K562 (cell line): ENCODE measurements at regions not wholly inside any gene's neighbourhood (a gene's known extent, or its start where the extent isn't known, plus 50 kb on each side); places are given as distances from the start of the nearest gene placed in this dataset.

Source experiments
- CTCF ChIP-seq, 3 experiments: IDR thresholded peaks in 2 of 3; conservative IDR thresholded peaks in 1 of 3; 2 replicates each; pipeline ENCODE4 v1.5.1; 2011 to 2012; ENCODE audit warnings: low read length in 3 of 3, mild to moderate bottlenecking in 3 of 3, control low read depth in 2 of 3, improper control_type of control experiment in 1 of 3, inconsistent platforms in 1 of 3, low read depth in 1 of 3, mixed read lengths in 1 of 3, moderate library complexity in 1 of 3; ENCODE audit not compliant: insufficient read depth in 2 of 3
- MEF2A ChIP-seq: IDR thresholded peaks from 2 replicates; pipeline ENCODE4 v1.6.1; 2011; ENCODE audit warnings: low read depth, mild to moderate bottlenecking, low read length, moderate library complexity; ENCODE audit not compliant: control insufficient read depth
- TF ChIP-seq, protein P1 (sequence below): fragments of 250-450 bp; sonication (Bioruptor Pico); IDR thresholded peaks from 2 replicates; pipeline ENCODE4 v1.8.0; 2022; ENCODE audit warnings: moderate library complexity, mild to moderate bottlenecking, inconsistent platforms
- TF ChIP-seq, protein P2 (sequence below): sonication (generic); formaldehyde crosslinking; IDR thresholded peaks from 2 replicates; pipeline ENCODE4 v1.8.1; 2023; ENCODE audit warnings: mild to moderate bottlenecking, missing genetic modification reagents

DNA sequence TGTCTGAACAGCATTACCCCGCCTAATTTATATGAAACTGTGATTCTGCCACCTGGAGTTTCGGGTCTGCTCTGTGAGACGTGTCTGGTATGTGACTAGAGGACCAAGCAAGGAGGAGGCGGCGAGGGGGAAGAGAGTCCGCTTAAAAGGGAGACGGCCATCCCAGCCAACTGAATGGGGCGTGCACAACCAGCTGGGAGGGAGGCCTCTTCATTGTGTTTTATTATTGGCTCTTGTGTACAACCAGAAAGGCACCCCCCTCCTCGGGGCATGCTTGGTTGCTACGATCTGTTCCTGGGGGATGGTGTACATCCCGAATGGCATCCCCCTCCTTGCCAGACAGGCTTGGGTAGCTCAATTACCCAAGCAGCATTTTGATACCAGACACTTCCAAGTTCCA is 384.5 kb upstream of the SALL1 start:
- TF ChIP-seq CTCF (IDR thresholded peaks at IDR 0.05 in 2 of 3, conservative IDR thresholded peaks at IDR 0.05 in 1 of 3; ENCODE audit: insufficient read depth in 2 of 3, low read depth in 1 of 3, low read length in 3 of 3) (no peak), MEF2A (no peak)
- TF ChIP-seq, protein P1, sequence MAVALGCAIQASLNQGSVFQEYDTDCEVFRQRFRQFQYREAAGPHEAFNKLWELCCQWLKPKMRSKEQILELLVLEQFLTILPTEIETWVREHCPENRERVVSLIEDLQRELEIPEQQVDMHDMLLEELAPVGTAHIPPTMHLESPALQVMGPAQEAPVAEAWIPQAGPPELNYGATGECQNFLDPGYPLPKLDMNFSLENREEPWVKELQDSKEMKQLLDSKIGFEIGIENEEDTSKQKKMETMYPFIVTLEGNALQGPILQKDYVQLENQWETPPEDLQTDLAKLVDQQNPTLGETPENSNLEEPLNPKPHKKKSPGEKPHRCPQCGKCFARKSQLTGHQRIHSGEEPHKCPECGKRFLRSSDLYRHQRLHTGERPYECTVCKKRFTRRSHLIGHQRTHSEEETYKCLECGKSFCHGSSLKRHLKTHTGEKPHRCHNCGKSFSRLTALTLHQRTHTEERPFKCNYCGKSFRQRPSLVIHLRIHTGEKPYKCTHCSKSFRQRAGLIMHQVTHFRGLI = no peak
- TF ChIP-seq, protein P2, sequence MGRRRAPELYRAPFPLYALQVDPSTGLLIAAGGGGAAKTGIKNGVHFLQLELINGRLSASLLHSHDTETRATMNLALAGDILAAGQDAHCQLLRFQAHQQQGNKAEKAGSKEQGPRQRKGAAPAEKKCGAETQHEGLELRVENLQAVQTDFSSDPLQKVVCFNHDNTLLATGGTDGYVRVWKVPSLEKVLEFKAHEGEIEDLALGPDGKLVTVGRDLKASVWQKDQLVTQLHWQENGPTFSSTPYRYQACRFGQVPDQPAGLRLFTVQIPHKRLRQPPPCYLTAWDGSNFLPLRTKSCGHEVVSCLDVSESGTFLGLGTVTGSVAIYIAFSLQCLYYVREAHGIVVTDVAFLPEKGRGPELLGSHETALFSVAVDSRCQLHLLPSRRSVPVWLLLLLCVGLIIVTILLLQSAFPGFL = no peak
